Naive thymus-derived CD4-positive, alpha-beta T cell (primary cell): ENCODE measurements at regions not wholly inside any gene's neighbourhood (a gene's known extent, or its start where the extent isn't known, plus 50 kb on each side); places are given as distances from the start of the nearest gene placed in this dataset.

Source experiments
- ATAC-seq: fragments of 150-1000 bp; cut with Tn5 transposase; 2 replicates; pipeline ENCODE4 v1.10.0; 2021; ENCODE audit warnings: mild to moderate bottlenecking, moderate library complexity
- CTCF ChIA-PET: fragments of 350-600 bp; sonication (Branson Sonifier 250); formaldehyde crosslinking; loops from one replicate; lab custom pipeline; 2021; ENCODE audit warnings: antibody characterized with exemption; lab: Charles Lee
- POLR2A ChIA-PET: fragments of 350-600 bp; sonication (Branson Sonifier 250); formaldehyde crosslinking; loops from one replicate; lab custom pipeline; 2021; ENCODE audit warnings: antibody characterized with exemption, inconsistent platforms; lab: Charles Lee
- DNase-seq, 9 donors: peaks; one replicate each; pipeline versions ENCODE4 v3.0.0 to v3.0.0-alpha.2; 2020 to 2022; ENCODE audit warnings: mixed read lengths in 1 of 9
- H3K27ac ChIP-seq: one replicate; pipeline ENCODE4 v1.7.0; 2013; ENCODE audit warnings: mild to moderate bottlenecking, low read depth, low read length, moderate library complexity
- H3K27me3 ChIP-seq, 2 donors: one replicate each; pipeline ENCODE4 v1.7.0; 2013; ENCODE audit warnings: low read length in 2 of 2, mild to moderate bottlenecking in 2 of 2, moderate library complexity in 2 of 2; ENCODE audit not compliant: control insufficient read depth in 2 of 2, insufficient read depth in 2 of 2
- H3K36me3 ChIP-seq, 3 experiments: 1 replicate in 2 of 3; 2 replicates in 1 of 3; pipeline ENCODE4 v1.7.0; 2013; ENCODE audit warnings: low read length in 3 of 3, mild to moderate bottlenecking in 3 of 3, moderate library complexity in 1 of 3; ENCODE audit not compliant: insufficient read depth in 3 of 3, control insufficient read depth in 2 of 3
- H3K4me1 ChIP-seq, 2 donors: one replicate each; pipeline ENCODE4 v1.7.0; 2013; ENCODE audit warnings: low read length in 2 of 2, mild to moderate bottlenecking in 2 of 2, moderate library complexity in 1 of 2; ENCODE audit not compliant: control insufficient read depth in 2 of 2, insufficient read depth in 2 of 2
- H3K4me3 ChIP-seq: 2 replicates; pipeline ENCODE4 v1.7.0; 2013; ENCODE audit warnings: mild to moderate bottlenecking, low read length
- H3K9me3 ChIP-seq, 3 experiments: 1 replicate in 2 of 3; 2 replicates in 1 of 3; pipeline ENCODE4 v1.7.0; 2013; ENCODE audit warnings: low read length in 3 of 3; ENCODE audit not compliant: control insufficient read depth in 2 of 3
- H3K27ac Mint-ChIP-seq, 9 donors: one replicate each; pipeline ENCODE4 v1.8.0; 2020 to 2022; ENCODE audit warnings: mixed read lengths in 9 of 9, mild to moderate bottlenecking in 8 of 9, moderate library complexity in 5 of 9, inconsistent platforms in 2 of 9
- H3K27me3 Mint-ChIP-seq, 5 donors: one replicate each; pipeline ENCODE4 v1.8.0; 2021 to 2022; ENCODE audit warnings: mixed read lengths in 5 of 5, mild to moderate bottlenecking in 1 of 5
- H3K36me3 Mint-ChIP-seq, 5 donors: one replicate each; pipeline ENCODE4 v1.8.0; 2020 to 2022; ENCODE audit warnings: mixed read lengths in 5 of 5, mild to moderate bottlenecking in 3 of 5, inconsistent platforms in 1 of 5
- H3K4me1 Mint-ChIP-seq, 7 donors: one replicate each; pipeline ENCODE4 v1.8.0; 2020 to 2022; ENCODE audit warnings: mixed read lengths in 7 of 7, mild to moderate bottlenecking in 3 of 7, inconsistent platforms in 1 of 7
- H3K4me3 Mint-ChIP-seq, 10 donors: one replicate each; pipeline ENCODE4 v1.8.0; 2020 to 2022; ENCODE audit warnings: mild to moderate bottlenecking in 10 of 10, mixed read lengths in 10 of 10, moderate library complexity in 6 of 10, inconsistent platforms in 2 of 10
- H3K9me3 Mint-ChIP-seq, 11 donors: one replicate each; pipeline ENCODE4 v1.8.0; 2020 to 2022; ENCODE audit warnings: mixed read lengths in 11 of 11, mild to moderate bottlenecking in 4 of 11, inconsistent platforms in 1 of 11, moderate library complexity in 1 of 11
- intact Hi-C, 2 donors: fragments of 100-400 bp; cut with micrococcal nuclease; formaldehyde crosslinking; loops; one replicate each; pipeline ENCODE4 v1.15.1; 2023

GRCh38 chr4:157776930-157777528, 395.8 kb downstream of the GASK1B start:
- no peaks in the 10 kb centered on the region for H3K9me3 ChIP-seq
- Mint-ChIP-seq H3K36me3 (no peaks in the 10 kb centered on the region), H3K27me3 (no peaks in the 10 kb centered on the region), H3K4me1 (no peaks in the 10 kb centered on the region), H3K27ac (no peak overlapping the region), H3K9me3 (peaks cover 0 to 12% (median 4%) of the 10 kb centered on the region in 11 donors), H3K4me3 (no peak overlapping the region)
- intact Hi-C loops = no loop called here
- no peak overlapping the region for H3K27ac ChIP-seq
- no peaks in the 10 kb centered on the region for H3K36me3 ChIP-seq
- CTCF ChIA-PET = no interaction called here
- no peak overlapping the region for H3K4me3 ChIP-seq
- POLR2A ChIA-PET = no interaction called here
- ATAC-seq = no peak
- no peak for DNase-seq
- no peaks in the 10 kb centered on the region for H3K27me3 ChIP-seq
- H3K4me1 ChIP-seq = no peaks in the 10 kb centered on the region

DNA sequence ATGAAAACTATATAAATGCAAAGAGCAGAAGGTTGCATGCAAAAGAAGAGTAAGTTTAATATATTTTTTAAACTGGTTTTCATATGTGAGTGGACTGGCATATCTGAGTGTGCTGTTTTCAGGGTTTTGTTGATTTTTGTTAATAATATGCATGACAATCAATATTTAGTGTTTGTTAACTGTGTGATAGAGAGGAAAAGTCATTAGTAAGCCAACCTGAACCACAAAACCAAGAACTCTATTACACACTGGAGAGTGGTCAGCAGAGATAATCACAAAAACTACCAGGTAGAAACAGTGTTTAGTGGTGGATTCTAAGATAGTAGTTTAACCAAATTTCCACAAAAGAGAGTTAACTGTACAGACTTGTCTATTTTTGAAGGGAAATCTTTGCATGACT, 396.9 kb downstream of the GASK1B start:
- no peak for ATAC-seq

DNA sequence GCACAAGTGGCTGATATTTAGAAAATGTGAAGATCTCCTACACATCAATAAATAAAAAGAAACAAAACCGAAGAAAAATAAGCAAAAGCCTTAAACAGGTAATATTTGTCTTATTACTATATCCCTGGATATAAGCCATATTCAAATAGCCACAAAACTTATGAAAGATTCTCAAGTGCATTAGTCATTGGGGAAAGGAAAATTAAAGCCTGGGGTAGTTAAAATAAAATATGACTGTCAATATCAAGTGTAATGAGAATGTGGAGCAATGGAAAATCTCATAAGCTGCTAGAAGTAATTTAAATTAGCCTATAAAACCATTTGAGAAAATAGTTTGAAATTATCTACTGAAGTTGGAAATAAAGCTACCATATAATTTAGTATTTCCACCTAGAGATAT, 399.9 kb downstream of the GASK1B start:
- no peak overlapping the region for H3K4me3 ChIP-seq
- POLR2A ChIA-PET = no interaction called here
- Mint-ChIP-seq H3K27me3 (no peaks in the 10 kb centered on the region), H3K36me3 (no peaks in the 10 kb centered on the region), H3K27ac (no peak overlapping the region), H3K4me3 (no peak overlapping the region), H3K9me3 (peaks cover 0 to 9% (median 0%) of the 10 kb centered on the region in 11 donors), H3K4me1 (no peaks in the 10 kb centered on the region)
- no peak for ATAC-seq
- no peaks in the 10 kb centered on the region for H3K4me1 ChIP-seq
- no peak for DNase-seq
- no peaks in the 10 kb centered on the region for H3K36me3 ChIP-seq
- intact Hi-C loops = no loop called here
- H3K27me3 ChIP-seq = no peaks in the 10 kb centered on the region
- CTCF ChIA-PET = interaction anchor here (0.7 kb wide), 1 partner anchor 39 kb away, joined by 3 read pairs; no protein-coding TSS in a partner anchor
- no peak overlapping the region for H3K27ac ChIP-seq
- no peaks in the 10 kb centered on the region for H3K9me3 ChIP-seq

More for the DNA sequence above, 396.9 kb downstream of the GASK1B start:
- Histone ChIP-seq H3K9me3 (no peaks in the 10 kb centered on the region), H3K4me3 (no peak overlapping the region), H3K36me3 (no peaks in the 10 kb centered on the region), H3K4me1 (no peaks in the 10 kb centered on the region), H3K27me3 (no peaks in the 10 kb centered on the region), H3K27ac (no peak overlapping the region)
- intact Hi-C loops = no loop called here
- Mint-ChIP-seq H3K4me1 (no peaks in the 10 kb centered on the region), H3K9me3 (peaks cover 0 to 9% (median 0%) of the 10 kb centered on the region in 11 donors), H3K27ac (no peak overlapping the region), H3K27me3 (no peaks in the 10 kb centered on the region), H3K36me3 (no peaks in the 10 kb centered on the region), H3K4me3 (no peak overlapping the region)
- no peak for DNase-seq
- CTCF ChIA-PET = no interaction called here
- POLR2A ChIA-PET = no interaction called here

GRCh38 chr4:157768419-157768818, 404.4 kb downstream of the GASK1B start:
- Histone ChIP-seq H3K4me1 (no peaks in the 10 kb centered on the region), H3K27me3 (no peaks in the 10 kb centered on the region), H3K36me3 (no peaks in the 10 kb centered on the region), H3K4me3 (no peak overlapping the region), H3K27ac (no peak overlapping the region), H3K9me3 (no peaks in the 10 kb centered on the region)
- H3K27ac Mint-ChIP-seq = no peak overlapping the region
- H3K27me3 Mint-ChIP-seq = no peaks in the 10 kb centered on the region
- no peak overlapping the region for H3K4me3 Mint-ChIP-seq
- H3K9me3 Mint-ChIP-seq = peaks cover 0 to 6% (median 0%) of the 10 kb centered on the region in 11 donors
- no peak for DNase-seq
- no peak for ATAC-seq
- H3K36me3 Mint-ChIP-seq = no peaks in the 10 kb centered on the region
- ChIA-PET CTCF (no interaction called here), POLR2A (no interaction called here)
- intact Hi-C loops = no loop called here
- no peaks in the 10 kb centered on the region for H3K4me1 Mint-ChIP-seq

DNA sequence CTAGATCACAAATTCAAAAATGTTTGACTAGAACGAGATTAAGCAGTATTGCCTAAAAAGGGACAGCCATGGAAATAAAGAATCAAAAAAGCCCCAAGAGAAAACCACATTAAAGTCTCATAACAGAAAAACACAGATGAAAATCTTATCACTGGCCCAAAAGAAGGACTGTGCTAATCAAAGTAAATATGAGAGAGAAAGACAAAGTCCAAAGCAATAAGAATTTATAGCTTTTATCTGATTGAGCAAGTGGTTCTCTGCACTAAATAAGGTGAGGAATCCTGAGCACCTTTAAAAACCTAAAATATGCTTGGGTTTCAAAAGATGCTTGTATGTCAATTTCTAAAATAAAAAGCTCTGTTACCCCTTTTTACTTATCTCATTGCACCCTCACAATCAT, 409.3 kb downstream of the GASK1B start:
- DNase-seq = no peak
- H3K36me3 ChIP-seq = no peaks in the 10 kb centered on the region
- Mint-ChIP-seq H3K4me3 (no peak overlapping the region), H3K36me3 (no peaks in the 10 kb centered on the region), H3K27ac (no peak overlapping the region), H3K9me3 (peaks cover 0 to 12% (median 2%) of the 10 kb centered on the region in 11 donors), H3K4me1 (no peaks in the 10 kb centered on the region), H3K27me3 (no peaks in the 10 kb centered on the region)
- POLR2A ChIA-PET = no interaction called here
- no peak for ATAC-seq
- CTCF ChIA-PET = no interaction called here
- no peaks in the 10 kb centered on the region for H3K4me1 ChIP-seq
- no peaks in the 10 kb centered on the region for H3K27me3 ChIP-seq
- no peak overlapping the region for H3K27ac ChIP-seq
- intact Hi-C loops = no loop called here
- H3K9me3 ChIP-seq = no peaks in the 10 kb centered on the region
- no peak overlapping the region for H3K4me3 ChIP-seq

- Mint-ChIP-seq H3K27ac (no peak overlapping the region), H3K4me3 (no peak overlapping the region), H3K27me3 (no peaks in the 10 kb centered on the region), H3K36me3 (no peaks in the 10 kb centered on the region), H3K9me3 (peaks cover 0 to 32% (median 7%) of the 10 kb centered on the region in 11 donors), H3K4me1 (no peaks in the 10 kb centered on the region)
- ATAC-seq = no peak
- CTCF ChIA-PET = no interaction called here
- POLR2A ChIA-PET = no interaction called here
- Histone ChIP-seq H3K27me3 (no peaks in the 10 kb centered on the region), H3K4me1 (no peaks in the 10 kb centered on the region), H3K4me3 (no peak overlapping the region), H3K27ac (no peak overlapping the region), H3K36me3 (no peaks in the 10 kb centered on the region), H3K9me3 (no peaks in the 10 kb centered on the region)
- DNase-seq = no peak
- intact Hi-C loops = no loop called here
Observed at GRCh38 chr4:157754410-157754809, 418.4 kb downstream of the GASK1B start.

GRCh38 chr4:157751631-157752030, 421.2 kb downstream of the GASK1B start:
- no peak overlapping the region for H3K4me3 ChIP-seq
- H3K4me3 Mint-ChIP-seq = no peak overlapping the region
- POLR2A ChIA-PET = no interaction called here
- no peak overlapping the region for H3K27ac ChIP-seq
- H3K36me3 Mint-ChIP-seq = no peaks in the 10 kb centered on the region
- H3K4me1 ChIP-seq = no peaks in the 10 kb centered on the region
- DNase-seq (no peak), ATAC-seq (no peak)
- H3K9me3 ChIP-seq = no peaks in the 10 kb centered on the region
- H3K9me3 Mint-ChIP-seq = peaks cover 0 to 36% (median 6%) of the 10 kb centered on the region in 11 donors
- H3K36me3 ChIP-seq = no peaks in the 10 kb centered on the region
- no peaks in the 10 kb centered on the region for H3K27me3 ChIP-seq
- CTCF ChIA-PET = no interaction called here
- no peak overlapping the region for H3K27ac Mint-ChIP-seq
- intact Hi-C loops = no loop called here
- no peaks in the 10 kb centered on the region for H3K4me1 Mint-ChIP-seq
- no peaks in the 10 kb centered on the region for H3K27me3 Mint-ChIP-seq
